SK-N-MC (cell line): ENCODE measurements at regions not wholly inside any gene's neighbourhood (a gene's known extent, or its start where the extent isn't known, plus 50 kb on each side); places are given as distances from the start of the nearest gene placed in this dataset.

ENCODE experiments used
- EZH2 ChIP-seq: fragments of 200-600 bp; sonication (generic); IDR thresholded peaks from one replicate; pipeline ENCODE4 v1.6.1; 2017; ENCODE audit warnings: antibody characterized with exemption
- FOXP2 ChIP-seq: optimal IDR thresholded peaks from 2 replicates; pipeline ENCODE3; 2011; ENCODE audit warnings: mild to moderate bottlenecking, moderate library complexity; ENCODE audit not compliant: insufficient read depth; ENCODE audit errors: extremely low read length, control extremely low read depth
- POLR2AphosphoS5 ChIP-seq: IDR thresholded peaks from 2 replicates; pipeline ENCODE4 v1.6.1; 2012; ENCODE audit warnings: mild to moderate bottlenecking, low read depth, low read length, borderline replicate concordance

- no peak for TF ChIP-seq POLR2AphosphoS5
- TF ChIP-seq EZH2: no peak
- no peak for TF ChIP-seq FOXP2
Measured at GRCh38 chr5:26791021-26791420, 247.4 kb downstream of the CDH9 start.
